ENCODE measurements at regions not wholly inside any gene's neighbourhood (a gene's known extent, or its start where the extent isn't known, plus 50 kb on each side); places are given as distances from the start of the nearest gene placed in this dataset.

GRCh38 chr10:132467464-132468149 lies 70.0 kb upstream of the INPP5A start:
- Mint-ChIP-seq H3K9me3 (no peaks in the 10 kb centered on the region), H3K4me3 (no peak overlapping the region), H3K36me3 (ENCODE audit: low read depth) (no peaks in the 10 kb centered on the region), H3K27me3 (no peaks in the 10 kb centered on the region), H3K4me1 (no peaks in the 10 kb centered on the region), H3K27ac (no peak overlapping the region)
- ATAC-seq (replicated peaks), result no peak

- no peak for ATAC-seq (replicated peaks)
- Mint-ChIP-seq H3K36me3 (ENCODE audit: low read depth) (no peaks in the 10 kb centered on the region), H3K4me3 (no peak overlapping the region), H3K4me1 (no peaks in the 10 kb centered on the region), H3K27me3 (peaks cover under 1% of the 10 kb centered on the region), H3K9me3 (no peaks in the 10 kb centered on the region), H3K27ac (no peak overlapping the region)
Measured at GRCh38 chr10:132468216-132468615, 69.4 kb upstream of the INPP5A start.

- Mint-ChIP-seq H3K4me1 (no peaks in the 10 kb centered on the region), H3K4me3 (no peak overlapping the region), H3K9me3 (no peaks in the 10 kb centered on the region), H3K36me3 (ENCODE audit: low read depth) (no peaks in the 10 kb centered on the region), H3K27me3 (peaks cover 3% of the 10 kb centered on the region), H3K27ac (no peak overlapping the region)
- no peak for ATAC-seq (replicated peaks)
Measured at GRCh38 chr10:132468651-132469050, 68.9 kb upstream of the INPP5A start.

GRCh38 chr10:132469197-132469884 lies 68.2 kb upstream of the INPP5A start:
- H3K27me3 Mint-ChIP-seq, result peaks cover 3% of the 10 kb centered on the region
- no peak overlapping the region for H3K27ac Mint-ChIP-seq
- H3K9me3 Mint-ChIP-seq, result no peaks in the 10 kb centered on the region
- H3K4me3 Mint-ChIP-seq, result no peak overlapping the region
- ATAC-seq (replicated peaks), result no peak
- no peaks in the 10 kb centered on the region for H3K4me1 Mint-ChIP-seq
- no peaks in the 10 kb centered on the region for H3K36me3 Mint-ChIP-seq (ENCODE audit: low read depth)

- H3K4me1 Mint-ChIP-seq, result no peaks in the 10 kb centered on the region
- no peaks in the 10 kb centered on the region for H3K9me3 Mint-ChIP-seq
- H3K27ac Mint-ChIP-seq, result no peak overlapping the region
- H3K36me3 Mint-ChIP-seq (ENCODE audit: low read depth), result no peaks in the 10 kb centered on the region
- peak; percentile 59 for ATAC-seq (replicated peaks)
- peaks cover 3% of the 10 kb centered on the region for H3K27me3 Mint-ChIP-seq
- H3K4me3 Mint-ChIP-seq, result no peak overlapping the region
Measured at GRCh38 chr10:132470410-132471124, 67.0 kb upstream of the INPP5A start.

GRCh38 chr10:132471125-132471451 lies 66.5 kb upstream of the INPP5A start:
- Mint-ChIP-seq H3K36me3 (ENCODE audit: low read depth) (no peaks in the 10 kb centered on the region), H3K27ac (no peak overlapping the region), H3K4me3 (no peak overlapping the region), H3K4me1 (no peaks in the 10 kb centered on the region), H3K9me3 (no peaks in the 10 kb centered on the region), H3K27me3 (peaks cover 6% of the 10 kb centered on the region)
- ATAC-seq (replicated peaks), result no peak

- H3K4me3 Mint-ChIP-seq, result no peak overlapping the region
- peaks cover 6% of the 10 kb centered on the region for H3K27me3 Mint-ChIP-seq
- H3K9me3 Mint-ChIP-seq, result no peaks in the 10 kb centered on the region
- ATAC-seq (replicated peaks), result no peak
- no peak overlapping the region for H3K27ac Mint-ChIP-seq
- no peaks in the 10 kb centered on the region for H3K36me3 Mint-ChIP-seq (ENCODE audit: low read depth)
- H3K4me1 Mint-ChIP-seq, result no peaks in the 10 kb centered on the region
Measured at GRCh38 chr10:132471484-132471883, 66.1 kb upstream of the INPP5A start.

- no peaks in the 10 kb centered on the region for H3K36me3 Mint-ChIP-seq (ENCODE audit: low read depth)
- ATAC-seq (replicated peaks), result no peak
- H3K27me3 Mint-ChIP-seq, result peaks cover 18% of the 10 kb centered on the region
- H3K4me3 Mint-ChIP-seq, result no peak overlapping the region
- no peak overlapping the region for H3K27ac Mint-ChIP-seq
- no peaks in the 10 kb centered on the region for H3K4me1 Mint-ChIP-seq
- no peaks in the 10 kb centered on the region for H3K9me3 Mint-ChIP-seq
Measured at GRCh38 chr10:132475086-132475485, 62.5 kb upstream of the INPP5A start.

- Mint-ChIP-seq H3K4me3 (no peak overlapping the region), H3K27me3 (peaks cover 24% of the 10 kb centered on the region), H3K27ac (no peak overlapping the region), H3K4me1 (peaks cover 5% of the 10 kb centered on the region), H3K9me3 (no peaks in the 10 kb centered on the region), H3K36me3 (ENCODE audit: low read depth) (no peaks in the 10 kb centered on the region)
- no peak for ATAC-seq (replicated peaks)
Measured at GRCh38 chr10:132476146-132477065, 61.2 kb upstream of the INPP5A start.

- Mint-ChIP-seq H3K4me1 (peaks cover 5% of the 10 kb centered on the region), H3K27me3 (peaks cover 25% of the 10 kb centered on the region), H3K27ac (no peak overlapping the region), H3K9me3 (no peaks in the 10 kb centered on the region), H3K4me3 (no peak overlapping the region), H3K36me3 (ENCODE audit: low read depth) (no peaks in the 10 kb centered on the region)
- ATAC-seq (replicated peaks), result no peak
Measured at GRCh38 chr10:132477066-132477397, 60.6 kb upstream of the INPP5A start.

GRCh38 chr10:132477398-132478340 lies 59.9 kb upstream of the INPP5A start:
- Mint-ChIP-seq H3K4me1 (peaks cover 5% of the 10 kb centered on the region), H3K9me3 (no peaks in the 10 kb centered on the region), H3K27ac (no peak overlapping the region), H3K4me3 (no peak overlapping the region), H3K36me3 (ENCODE audit: low read depth) (no peaks in the 10 kb centered on the region), H3K27me3 (peaks cover 25% of the 10 kb centered on the region)
- no peak for ATAC-seq (replicated peaks)

GRCh38 chr10:132478341-132479023 lies 59.1 kb upstream of the INPP5A start:
- peaks cover 5% of the 10 kb centered on the region for H3K4me1 Mint-ChIP-seq
- no peaks in the 10 kb centered on the region for H3K36me3 Mint-ChIP-seq (ENCODE audit: low read depth)
- peaks cover 22% of the 10 kb centered on the region for H3K27me3 Mint-ChIP-seq
- no peak for ATAC-seq (replicated peaks)
- no peak overlapping the region for H3K27ac Mint-ChIP-seq
- H3K9me3 Mint-ChIP-seq, result no peaks in the 10 kb centered on the region
- no peak overlapping the region for H3K4me3 Mint-ChIP-seq

GRCh38 chr10:132479024-132479602 lies 58.5 kb upstream of the INPP5A start:
- Mint-ChIP-seq H3K4me3 (no peak overlapping the region), H3K27ac (no peak overlapping the region), H3K36me3 (ENCODE audit: low read depth) (no peaks in the 10 kb centered on the region), H3K4me1 (peaks cover 5% of the 10 kb centered on the region), H3K27me3 (peaks cover 21% of the 10 kb centered on the region), H3K9me3 (no peaks in the 10 kb centered on the region)
- ATAC-seq (replicated peaks), result no peak

Data from activated T-helper 17 cell treated with anti-CD3 and anti-CD28 coated beads, Interleukin-2, amount 50 U/mL, for 72 hours (primary cell).